IMR-90 (cell line): ENCODE measurements at regions not wholly inside any gene's neighbourhood (a gene's known extent, or its start where the extent isn't known, plus 50 kb on each side); places are given as distances from the start of the nearest gene placed in this dataset.

Experiments
- ATAC-seq: fragments of 200-7000 bp; cut with Tn5 transposase; 2 replicates; pipeline ENCODE4 v1.9.1; 2020; ENCODE audit warnings: low read depth, mild to moderate bottlenecking, moderate library complexity
- BruUV-seq: library from RNA; stranded (reverse); fragments of 400-500 nt; replicated peaks from 2 replicates; lab custom pipeline; 2021; lab: Mats Ljungman, UMichigan
- CTCF ChIA-PET: fragments of 300-600 bp; formaldehyde crosslinking; extraction: SDS; loops from one replicate; lab custom pipeline; 2021; ENCODE audit warnings: antibody characterized with exemption; lab: Yijun Ruan, JAX
- POLR2A ChIA-PET: fragments of 300-600 bp; sonication (Branson Sonifier 250); formaldehyde crosslinking; loops from one replicate; lab custom pipeline; 2022; ENCODE audit warnings: antibody characterized with exemption; ENCODE audit not compliant: unreplicated experiment; lab: Charles Lee
- DNase-seq: peaks from one replicate; pipeline ENCODE4 v3.0.0; 2013
- H2AFZ ChIP-seq: replicated peaks from 2 replicates; pipeline ENCODE3; 2013; ENCODE audit warnings: low read length, mild to moderate bottlenecking; ENCODE audit not compliant: poor library complexity
- H2AK5ac ChIP-seq: 2 replicates; pipeline ENCODE4 v1.6.1; 2013; ENCODE audit warnings: low read depth, low read length, inconsistent platforms
- H2AK9ac ChIP-seq: replicated peaks from 2 replicates; pipeline ENCODE3; 2013; ENCODE audit warnings: mild to moderate bottlenecking, low read depth, low read length, moderate library complexity; ENCODE audit not compliant: poor library complexity
- H2BK120ac ChIP-seq: 2 replicates; pipeline ENCODE4 v1.6.1; 2013; ENCODE audit warnings: low read depth, low read length, inconsistent platforms
- H2BK15ac ChIP-seq: 3 replicates; pipeline ENCODE4 v1.6.1; 2013; ENCODE audit warnings: low read depth, low read length, inconsistent platforms
- H2BK20ac ChIP-seq: 2 replicates; pipeline ENCODE4 v1.6.1; 2013; ENCODE audit warnings: low read depth, mild to moderate bottlenecking, inconsistent platforms, low read length, moderate library complexity
- H2BK5ac ChIP-seq: 2 replicates; pipeline ENCODE4 v1.6.1; 2013; ENCODE audit warnings: mild to moderate bottlenecking, low read depth, low read length, inconsistent platforms; ENCODE audit not compliant: poor library complexity, severe bottlenecking
- H3K14ac ChIP-seq: replicated peaks from 2 replicates; pipeline ENCODE4 v1.6.1; 2013; ENCODE audit warnings: low read depth, low read length, inconsistent platforms
- H3K18ac ChIP-seq: 2 replicates; pipeline ENCODE4 v1.6.1; 2013; ENCODE audit warnings: low read depth, low read length, control low read depth
- H3K23ac ChIP-seq: 2 replicates; pipeline ENCODE4 v1.6.1; 2013; ENCODE audit warnings: low read depth, low read length, inconsistent platforms
- H3K27ac ChIP-seq: 2 replicates; pipeline ENCODE4 v1.5.1; 2013; ENCODE audit warnings: mild to moderate bottlenecking, control low read depth, low read length; ENCODE audit not compliant: insufficient read depth
- H3K27me3 ChIP-seq: 2 replicates; pipeline ENCODE4 v1.6.1; 2013; ENCODE audit warnings: low read length; ENCODE audit not compliant: control insufficient read depth, insufficient read depth
- H3K36me3 ChIP-seq: 2 replicates; pipeline ENCODE4 v1.6.1; 2013; ENCODE audit warnings: low read length, mixed read lengths; ENCODE audit not compliant: control insufficient read depth, insufficient read depth
- H3K4ac ChIP-seq: 2 replicates; pipeline ENCODE4 v1.6.1; 2013; ENCODE audit warnings: low read depth, low read length, inconsistent platforms
- H3K4me1 ChIP-seq: 2 replicates; pipeline ENCODE4 v1.6.1; 2013; ENCODE audit warnings: low read length, mixed read lengths; ENCODE audit not compliant: control insufficient read depth, insufficient read depth
- H3K4me2 ChIP-seq: 2 replicates; pipeline ENCODE4 v1.6.1; 2013; ENCODE audit warnings: low read depth, mild to moderate bottlenecking, control low read depth, low read length, moderate library complexity
- H3K4me3 ChIP-seq: 2 replicates; pipeline ENCODE4 v1.5.1; 2013; ENCODE audit warnings: low read depth, mild to moderate bottlenecking, control low read depth, low read length, moderate library complexity; ENCODE audit not compliant: insufficient read depth
- H3K56ac ChIP-seq: 2 replicates; pipeline ENCODE4 v1.6.1; 2013; ENCODE audit warnings: low read length, inconsistent platforms; ENCODE audit not compliant: insufficient read depth; ENCODE audit errors: extremely low read depth
- H3K79me1 ChIP-seq, 2 experiments: 2 replicates each; pipeline ENCODE4 v1.6.1; 2013; ENCODE audit warnings: low read length in 2 of 2, inconsistent platforms in 1 of 2, low read depth in 1 of 2
- H3K9ac ChIP-seq: 2 replicates; pipeline ENCODE4 v1.6.1; 2013; ENCODE audit warnings: low read depth, low read length, control low read depth
- H3K9me1 ChIP-seq: 2 replicates; pipeline ENCODE4 v1.6.1; 2013; ENCODE audit warnings: low read length, inconsistent platforms; ENCODE audit not compliant: insufficient read depth
- H3K9me3 ChIP-seq: 2 replicates; pipeline ENCODE4 v1.6.1; 2013; ENCODE audit warnings: low read length; ENCODE audit not compliant: control insufficient read depth, insufficient read depth
- H4K20me1 ChIP-seq: 2 replicates; pipeline ENCODE4 v1.6.1; 2013; ENCODE audit warnings: low read length, inconsistent platforms; ENCODE audit not compliant: insufficient read depth
- H4K5ac ChIP-seq: 2 replicates; pipeline ENCODE4 v1.6.1; 2013; ENCODE audit warnings: mild to moderate bottlenecking, low read depth, low read length, control low read depth
- H4K8ac ChIP-seq, 2 experiments: 2 replicates each; pipeline ENCODE4 v1.6.1; 2013; ENCODE audit warnings: low read depth in 2 of 2, low read length in 2 of 2, control low read depth in 1 of 2, inconsistent platforms in 1 of 2
- H4K91ac ChIP-seq: 2 replicates; pipeline ENCODE4 v1.6.1; 2013; ENCODE audit warnings: low read depth, low read length, inconsistent platforms; ENCODE audit not compliant: insufficient read depth
- CEBPB ChIP-seq: IDR thresholded peaks from 2 replicates; pipeline ENCODE4 v1.6.1; 2012; ENCODE audit warnings: low read depth, low read length, improper control_type of control experiment
- FOS ChIP-seq: fragments of 150-350 bp; IDR thresholded peaks from 2 replicates; pipeline ENCODE4 v1.6.1; 2016; ENCODE audit warnings: low read depth, low read length
- MAFK ChIP-seq: IDR thresholded peaks from 2 replicates; pipeline ENCODE4 v1.6.1; 2012; ENCODE audit warnings: low read depth, low read length, improper control_type of control experiment
- MAZ ChIP-seq: IDR thresholded peaks from 2 replicates; pipeline ENCODE4 v1.6.1; 2012; ENCODE audit warnings: low read depth, mild to moderate bottlenecking, low read length, improper control_type of control experiment, moderate library complexity, borderline replicate concordance
- MXI1 ChIP-seq: IDR thresholded peaks from 2 replicates; pipeline ENCODE4 v1.6.1; 2012; ENCODE audit warnings: low read depth, mild to moderate bottlenecking, low read length, moderate library complexity, borderline replicate concordance
- NFE2L2 ChIP-seq: fragments of 150-350 bp; IDR thresholded peaks from 2 replicates; pipeline ENCODE4 v1.6.1; 2016; ENCODE audit warnings: low read depth, mild to moderate bottlenecking, low read length
- POLR2A ChIP-seq: IDR thresholded peaks from 2 replicates; pipeline ENCODE4 v1.6.1; 2012; ENCODE audit warnings: mild to moderate bottlenecking, low read depth, low read length
- RFX5 ChIP-seq: IDR thresholded peaks from 2 replicates; pipeline ENCODE4 v1.8.0; 2012; ENCODE audit warnings: low read depth, mild to moderate bottlenecking, low read length, moderate library complexity
- SMC3 ChIP-seq: fragments of 150-350 bp; IDR thresholded peaks from 2 replicates; pipeline ENCODE4 v1.6.1; 2016; ENCODE audit warnings: low read depth, mild to moderate bottlenecking, antibody characterized with exemption, low read length, moderate library complexity
- WGBS, 2 experiments: methylation state at CpG; one replicate each; pipeline versions ENCODE4 v1.1.5 to v1.1.7; 2013; ENCODE audit warnings: missing lambda C conversion rate in 2 of 2; ENCODE audit not compliant: insufficient read length in 1 of 2; ENCODE audit errors: extremely low coverage in 2 of 2; 5-methylcytosine and 5-hydroxymethylcytosine counted together
- dilution Hi-C: fragments of 300-500 bp; cut with HindIII; formaldehyde crosslinking; loops from one replicate; pipeline ENCODE4 v1.14.3; 2018; ENCODE audit warnings: low sequenced_read_pairs; ENCODE audit not compliant: unreplicated experiment
- in situ Hi-C: fragments of 300-500 bp; cut with MboI; formaldehyde crosslinking; loops from 3 replicates; pipeline ENCODE4 v1.14.3; 2019; ENCODE audit warnings: low sequenced_read_pairs, inconsistent platforms, mixed read lengths
- intact Hi-C: fragments of 100-400 bp; cut with micrococcal nuclease; formaldehyde crosslinking; loops from 2 replicates; pipeline ENCODE4 v1.10.0; 2022
- TF ChIP-seq, protein P1 (sequence below): fragments of 150-350 bp; IDR thresholded peaks from 2 replicates; pipeline ENCODE4 v1.6.1; 2016; ENCODE audit warnings: low read depth, mild to moderate bottlenecking, low read length, moderate library complexity, borderline replicate concordance
- TF ChIP-seq, protein P2 (sequence below): fragments of 150-350 bp; IDR thresholded peaks from 2 replicates; pipeline ENCODE4 v1.6.1; 2017; ENCODE audit warnings: mild to moderate bottlenecking, antibody characterized with exemption, low read length, low read depth

GRCh38 chr7:80008039-80008438 is 126.6 kb upstream of the GNAI1 start:
- Histone ChIP-seq H2BK15ac (no peak overlapping the region), H2BK20ac (no peak overlapping the region), H3K14ac (no peak overlapping the region), H3K4me2 (no peak overlapping the region), H2AK9ac (no peak overlapping the region), H2BK120ac (no peak overlapping the region), H3K56ac (no peak overlapping the region), H2BK5ac (no peak overlapping the region), H3K9ac (no peak overlapping the region), H3K18ac (no peak overlapping the region), H3K36me3 (no peaks in the 10 kb centered on the region), H4K8ac (no peak overlapping the region), H4K5ac (no peak overlapping the region), H3K9me3 (no peaks in the 10 kb centered on the region), H2AK5ac (no peak overlapping the region), H3K4ac (no peak overlapping the region), H3K27me3 (no peaks in the 10 kb centered on the region), H3K23ac (no peak overlapping the region), H3K79me1 (no peaks in the 10 kb centered on the region), H4K20me1 (no peaks in the 10 kb centered on the region), H4K91ac (no peak overlapping the region), H3K9me1 (no peaks in the 10 kb centered on the region), H2AFZ (no peak overlapping the region), H3K27ac (no peak overlapping the region), H3K4me3 (no peak overlapping the region), H3K4me1 (peaks cover 2% of the 10 kb centered on the region; the same call in 1 of the 2 replicates)
- ChIA-PET POLR2A (no interaction called here), CTCF (no interaction called here)
- no peak for TF ChIP-seq MXI1
- no peak for TF ChIP-seq RFX5
- TF ChIP-seq, protein P1, sequence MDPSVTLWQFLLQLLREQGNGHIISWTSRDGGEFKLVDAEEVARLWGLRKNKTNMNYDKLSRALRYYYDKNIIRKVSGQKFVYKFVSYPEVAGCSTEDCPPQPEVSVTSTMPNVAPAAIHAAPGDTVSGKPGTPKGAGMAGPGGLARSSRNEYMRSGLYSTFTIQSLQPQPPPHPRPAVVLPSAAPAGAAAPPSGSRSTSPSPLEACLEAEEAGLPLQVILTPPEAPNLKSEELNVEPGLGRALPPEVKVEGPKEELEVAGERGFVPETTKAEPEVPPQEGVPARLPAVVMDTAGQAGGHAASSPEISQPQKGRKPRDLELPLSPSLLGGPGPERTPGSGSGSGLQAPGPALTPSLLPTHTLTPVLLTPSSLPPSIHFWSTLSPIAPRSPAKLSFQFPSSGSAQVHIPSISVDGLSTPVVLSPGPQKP = no peak
- no peak for TF ChIP-seq MAZ
- no peak for TF ChIP-seq POLR2A
- TF ChIP-seq CEBPB = no peak
- no peak for TF ChIP-seq MAFK
- TF ChIP-seq NFE2L2 = no peak
- no peak for TF ChIP-seq SMC3
- TF ChIP-seq FOS = no peak
- TF ChIP-seq, protein P2, sequence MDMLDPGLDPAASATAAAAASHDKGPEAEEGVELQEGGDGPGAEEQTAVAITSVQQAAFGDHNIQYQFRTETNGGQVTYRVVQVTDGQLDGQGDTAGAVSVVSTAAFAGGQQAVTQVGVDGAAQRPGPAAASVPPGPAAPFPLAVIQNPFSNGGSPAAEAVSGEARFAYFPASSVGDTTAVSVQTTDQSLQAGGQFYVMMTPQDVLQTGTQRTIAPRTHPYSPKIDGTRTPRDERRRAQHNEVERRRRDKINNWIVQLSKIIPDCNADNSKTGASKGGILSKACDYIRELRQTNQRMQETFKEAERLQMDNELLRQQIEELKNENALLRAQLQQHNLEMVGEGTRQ = no peak
- dilution Hi-C loops (no loop called here), in situ Hi-C loops (no loop called here), intact Hi-C loops (no loop called here)
- no CpG with 5 or more reads among the region's 1 CpG for WGBS, 2 experiments
- DNase-seq (no peak), ATAC-seq (no peak)
- no TSS peak for BruUV-seq
